SK-N-SH treated with all-trans-retinoic acid at 6 μM for 48 hours (cell line): ENCODE measurements at regions not wholly inside any gene's neighbourhood (a gene's known extent, or its start where the extent isn't known, plus 50 kb on each side); places are given as distances from the start of the nearest gene placed in this dataset.

Experiments used
- ATAC-seq: fragments of 200-7000 bp; cut with Tn5 transposase; 3 replicates; pipeline ENCODE4 v1.9.1; 2020; ENCODE audit warnings: mild to moderate bottlenecking, moderate library complexity
- BACH2 ChIP-seq: fragments of 250-450 bp; sonication (Bioruptor Pico); IDR thresholded peaks from 2 replicates; pipeline ENCODE4 v1.9.0; 2021; ENCODE audit warnings: mild to moderate bottlenecking, borderline replicate concordance
- CSDC2 ChIP-seq: fragments of 250-450 bp; sonication (Bioruptor Pico); IDR thresholded peaks from 2 replicates; pipeline ENCODE4 v1.5.0; 2020; ENCODE audit warnings: mild to moderate bottlenecking, moderate library complexity
- ESRRG ChIP-seq: fragments of 250-450 bp; sonication (Bioruptor Pico); IDR thresholded peaks from 2 replicates; pipeline ENCODE4 v1.6.1; 2021; ENCODE audit warnings: mild to moderate bottlenecking
- GLIS3 ChIP-seq: fragments of 250-450 bp; sonication (Bioruptor Pico); IDR thresholded peaks from 2 replicates; pipeline ENCODE4 v1.5.0; 2020; ENCODE audit warnings: mild to moderate bottlenecking, moderate library complexity
- ISL1 ChIP-seq: fragments of 250-450 bp; sonication (Bioruptor Pico); IDR thresholded peaks from 2 replicates; pipeline ENCODE4 v2.1.2; 2022; ENCODE audit warnings: mild to moderate bottlenecking, moderate library complexity
- OSR1 ChIP-seq: fragments of 250-450 bp; sonication (Bioruptor Pico); IDR thresholded peaks from 2 replicates; pipeline ENCODE4 v1.8.0; 2022; ENCODE audit warnings: moderate library complexity, mild to moderate bottlenecking, inconsistent platforms
- PPARA ChIP-seq: fragments of 250-450 bp; sonication (Bioruptor Pico); IDR thresholded peaks from 2 replicates; pipeline ENCODE4 v1.5.0; 2020; ENCODE audit warnings: mild to moderate bottlenecking, borderline replicate concordance
- RARB ChIP-seq: fragments of 250-450 bp; sonication (Bioruptor Pico); IDR thresholded peaks from 2 replicates; pipeline ENCODE4 v1.8.0; 2021; ENCODE audit warnings: mild to moderate bottlenecking, moderate library complexity
- TCF4 ChIP-seq: fragments of 250-450 bp; sonication (Bioruptor Pico); IDR thresholded peaks from 2 replicates; pipeline ENCODE4 v1.8.0; 2021; ENCODE audit warnings: mild to moderate bottlenecking, moderate library complexity, borderline replicate concordance
- TOX ChIP-seq: fragments of 250-450 bp; sonication (Bioruptor Pico); IDR thresholded peaks from 2 replicates; pipeline ENCODE4 v1.8.0; 2021; ENCODE audit warnings: mild to moderate bottlenecking, moderate library complexity, borderline replicate concordance
- ZC3H10 ChIP-seq: fragments of 250-450 bp; sonication (Bioruptor Pico); IDR thresholded peaks from 2 replicates; pipeline ENCODE4 v1.5.1; 2021; ENCODE audit warnings: mild to moderate bottlenecking, moderate library complexity
- ZFP30 ChIP-seq: fragments of 450-650 bp; formaldehyde crosslinking; IDR thresholded peaks from 2 replicates; pipeline ENCODE4 v1.5.0; 2022; ENCODE audit warnings: mild to moderate bottlenecking, moderate library complexity
- ZNF70 ChIP-seq: fragments of 450-650 bp; formaldehyde crosslinking; IDR thresholded peaks from 2 replicates; pipeline ENCODE4 v1.5.0; 2020; ENCODE audit warnings: mild to moderate bottlenecking, moderate library complexity
- ZNF8 ChIP-seq: fragments of 450-650 bp; formaldehyde crosslinking; IDR thresholded peaks from 2 replicates; pipeline ENCODE4 v1.5.0; 2020; ENCODE audit warnings: mild to moderate bottlenecking, moderate library complexity
- TF ChIP-seq, protein P1 (sequence below): fragments of 250-450 bp; sonication (Bioruptor Pico); IDR thresholded peaks from 2 replicates; pipeline ENCODE4 v1.8.0; 2020; ENCODE audit warnings: mild to moderate bottlenecking, moderate library complexity, borderline replicate concordance
- TF ChIP-seq, protein P2 (sequence below): fragments of 250-450 bp; sonication (Bioruptor Pico); IDR thresholded peaks from 2 replicates; pipeline ENCODE4 v1.8.0; 2021; ENCODE audit warnings: low read depth, mild to moderate bottlenecking, moderate library complexity, borderline replicate concordance
- TF ChIP-seq, protein P3 (sequence below): fragments of 250-450 bp; sonication (Bioruptor Pico); IDR thresholded peaks from 2 replicates; pipeline ENCODE4 v1.5.1; 2021; ENCODE audit warnings: mild to moderate bottlenecking, moderate library complexity
- TF ChIP-seq, protein P4 (sequence below): fragments of 250-450 bp; sonication (Bioruptor Pico); IDR thresholded peaks from 2 replicates; pipeline ENCODE4 v1.5.1; 2020; ENCODE audit warnings: low read depth, mild to moderate bottlenecking, moderate library complexity

DNA sequence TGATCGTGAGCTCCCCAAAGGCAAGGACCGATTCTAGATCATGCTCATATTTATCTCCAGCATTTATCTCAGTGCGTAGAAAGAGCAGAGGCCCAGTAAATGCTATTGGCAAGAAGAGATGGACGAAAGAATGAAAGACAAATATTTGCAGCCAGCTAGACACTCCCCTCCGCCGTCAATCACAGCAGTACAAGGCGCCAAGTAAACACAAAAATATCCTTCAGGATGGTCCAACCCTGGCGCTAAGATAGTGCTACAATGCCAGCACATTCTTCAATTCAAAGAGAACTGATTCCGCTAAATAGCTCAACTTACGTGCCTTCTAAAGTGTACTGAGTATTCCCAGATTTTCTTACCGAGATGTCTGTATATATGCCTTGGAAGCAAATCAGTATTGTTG lies 114.5 kb downstream of the DDX53 start:
- no peak for ATAC-seq
- TF ChIP-seq, protein P1, sequence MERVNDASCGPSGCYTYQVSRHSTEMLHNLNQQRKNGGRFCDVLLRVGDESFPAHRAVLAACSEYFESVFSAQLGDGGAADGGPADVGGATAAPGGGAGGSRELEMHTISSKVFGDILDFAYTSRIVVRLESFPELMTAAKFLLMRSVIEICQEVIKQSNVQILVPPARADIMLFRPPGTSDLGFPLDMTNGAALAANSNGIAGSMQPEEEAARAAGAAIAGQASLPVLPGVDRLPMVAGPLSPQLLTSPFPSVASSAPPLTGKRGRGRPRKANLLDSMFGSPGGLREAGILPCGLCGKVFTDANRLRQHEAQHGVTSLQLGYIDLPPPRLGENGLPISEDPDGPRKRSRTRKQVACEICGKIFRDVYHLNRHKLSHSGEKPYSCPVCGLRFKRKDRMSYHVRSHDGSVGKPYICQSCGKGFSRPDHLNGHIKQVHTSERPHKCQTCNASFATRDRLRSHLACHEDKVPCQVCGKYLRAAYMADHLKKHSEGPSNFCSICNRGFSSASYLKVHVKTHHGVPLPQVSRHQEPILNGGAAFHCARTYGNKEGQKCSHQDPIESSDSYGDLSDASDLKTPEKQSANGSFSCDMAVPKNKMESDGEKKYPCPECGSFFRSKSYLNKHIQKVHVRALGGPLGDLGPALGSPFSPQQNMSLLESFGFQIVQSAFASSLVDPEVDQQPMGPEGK (CRISPR knock-in tag), result no peak
- TF ChIP-seq ISL1 (CRISPR knock-in tag), result no peak
- TF ChIP-seq, protein P2, sequence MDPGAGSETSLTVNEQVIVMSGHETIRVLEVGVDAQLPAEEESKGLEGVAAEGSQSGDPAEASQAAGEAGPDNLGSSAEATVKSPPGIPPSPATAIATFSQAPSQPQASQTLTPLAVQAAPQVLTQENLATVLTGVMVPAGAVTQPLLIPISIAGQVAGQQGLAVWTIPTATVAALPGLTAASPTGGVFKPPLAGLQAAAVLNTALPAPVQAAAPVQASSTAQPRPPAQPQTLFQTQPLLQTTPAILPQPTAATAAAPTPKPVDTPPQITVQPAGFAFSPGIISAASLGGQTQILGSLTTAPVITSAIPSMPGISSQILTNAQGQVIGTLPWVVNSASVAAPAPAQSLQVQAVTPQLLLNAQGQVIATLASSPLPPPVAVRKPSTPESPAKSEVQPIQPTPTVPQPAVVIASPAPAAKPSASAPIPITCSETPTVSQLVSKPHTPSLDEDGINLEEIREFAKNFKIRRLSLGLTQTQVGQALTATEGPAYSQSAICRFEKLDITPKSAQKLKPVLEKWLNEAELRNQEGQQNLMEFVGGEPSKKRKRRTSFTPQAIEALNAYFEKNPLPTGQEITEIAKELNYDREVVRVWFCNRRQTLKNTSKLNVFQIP (CRISPR knock-in tag), result no peak
- TF ChIP-seq ZFP30 (CRISPR knock-in tag), result no peak

DNA sequence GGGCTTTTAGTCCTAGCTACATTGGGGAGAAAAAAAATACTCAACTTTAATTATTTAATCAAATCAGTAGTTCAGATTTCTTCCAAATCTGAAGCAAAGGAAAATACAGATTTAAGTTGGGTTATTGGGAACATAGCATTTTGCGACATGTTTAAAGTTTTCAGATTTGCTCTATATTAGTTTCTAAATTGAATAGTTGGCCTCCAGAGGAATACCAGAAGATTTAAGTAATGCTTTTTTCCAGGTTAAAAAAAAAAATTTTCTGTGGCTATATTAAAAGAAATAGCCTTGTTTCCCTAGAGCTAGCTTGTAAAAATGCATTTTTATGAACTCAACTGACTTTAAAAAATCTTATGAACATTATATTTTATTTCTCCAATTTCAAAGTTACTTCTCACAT lies 115.9 kb downstream of the DDX53 start:
- ATAC-seq, result no peak
- TF ChIP-seq ISL1 (CRISPR knock-in tag) (no peak), GLIS3 (CRISPR knock-in tag) (no peak), OSR1 (no peak), TOX (no peak), ZNF70 (CRISPR knock-in tag) (no peak)
- TF ChIP-seq, protein P2 (CRISPR knock-in tag), result no peak

DNA sequence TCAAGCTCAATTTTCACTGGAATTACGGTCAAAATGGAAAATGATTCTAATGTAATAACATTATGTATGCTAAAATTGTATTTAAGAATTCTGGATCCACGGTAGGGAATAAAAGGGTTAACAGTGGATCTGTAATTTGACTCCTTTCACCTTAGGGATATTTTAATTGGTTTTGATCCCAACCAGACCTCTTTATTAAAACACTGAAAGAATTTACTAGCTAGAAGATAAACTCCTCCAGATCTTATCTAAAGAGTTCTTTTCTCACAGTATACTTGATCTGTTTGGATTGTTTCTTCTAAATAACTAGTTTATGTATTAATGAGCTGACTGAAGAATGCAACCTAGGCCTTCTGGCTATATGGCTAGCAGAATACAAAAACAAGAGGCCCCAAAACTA lies 118.4 kb downstream of the DDX53 start:
- no peak for ATAC-seq
- TF ChIP-seq ZC3H10 (CRISPR knock-in tag) (no peak), TCF4 (CRISPR knock-in tag) (peak; percentile 50; the same call in 1 of the 2 replicates), ISL1 (CRISPR knock-in tag) (peak; percentile 57)
- TF ChIP-seq, protein P2 (CRISPR knock-in tag), result no peak
- TF ChIP-seq, protein P3, sequence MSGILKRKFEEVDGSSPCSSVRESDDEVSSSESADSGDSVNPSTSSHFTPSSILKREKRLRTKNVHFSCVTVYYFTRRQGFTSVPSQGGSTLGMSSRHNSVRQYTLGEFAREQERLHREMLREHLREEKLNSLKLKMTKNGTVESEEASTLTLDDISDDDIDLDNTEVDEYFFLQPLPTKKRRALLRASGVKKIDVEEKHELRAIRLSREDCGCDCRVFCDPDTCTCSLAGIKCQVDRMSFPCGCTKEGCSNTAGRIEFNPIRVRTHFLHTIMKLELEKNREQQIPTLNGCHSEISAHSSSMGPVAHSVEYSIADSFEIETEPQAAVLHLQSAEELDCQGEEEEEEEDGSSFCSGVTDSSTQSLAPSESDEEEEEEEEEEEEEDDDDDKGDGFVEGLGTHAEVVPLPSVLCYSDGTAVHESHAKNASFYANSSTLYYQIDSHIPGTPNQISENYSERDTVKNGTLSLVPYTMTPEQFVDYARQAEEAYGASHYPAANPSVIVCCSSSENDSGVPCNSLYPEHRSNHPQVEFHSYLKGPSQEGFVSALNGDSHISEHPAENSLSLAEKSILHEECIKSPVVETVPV (CRISPR knock-in tag), result no peak
- TF ChIP-seq, all 23 proteins: peak for 2

DNA sequence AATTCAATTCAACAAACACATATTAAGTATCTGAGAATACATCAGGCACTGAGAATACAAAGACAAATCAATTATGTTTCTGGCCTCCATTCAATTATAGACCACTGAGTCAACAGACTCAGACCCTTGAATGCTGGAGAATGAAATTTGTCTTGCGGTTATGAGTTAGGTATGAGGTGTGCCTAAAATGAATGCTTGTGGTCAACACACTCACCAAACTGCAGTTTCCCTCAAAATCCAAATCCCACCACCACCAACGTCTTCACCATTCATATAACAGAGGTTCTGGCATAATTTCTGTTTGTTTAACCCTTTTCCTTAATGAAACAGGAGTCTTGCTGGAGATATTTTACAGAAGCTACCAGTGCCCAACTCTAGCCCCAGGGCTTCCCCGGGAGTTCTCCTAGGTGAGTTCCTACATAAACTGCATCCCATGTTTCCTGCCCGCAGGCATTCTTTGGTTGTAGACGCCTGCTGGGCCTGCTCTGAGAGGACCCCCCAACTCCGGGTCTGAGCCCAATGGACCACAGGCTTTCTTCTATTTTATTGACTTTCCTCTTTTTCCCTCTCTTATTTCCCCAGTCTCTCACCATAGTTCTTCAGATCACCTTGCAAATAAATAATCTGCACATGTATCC lies 119.2 kb downstream of the DDX53 start:
- no peak for TF ChIP-seq ESRRG (CRISPR knock-in tag)
- TF ChIP-seq, protein P4, sequence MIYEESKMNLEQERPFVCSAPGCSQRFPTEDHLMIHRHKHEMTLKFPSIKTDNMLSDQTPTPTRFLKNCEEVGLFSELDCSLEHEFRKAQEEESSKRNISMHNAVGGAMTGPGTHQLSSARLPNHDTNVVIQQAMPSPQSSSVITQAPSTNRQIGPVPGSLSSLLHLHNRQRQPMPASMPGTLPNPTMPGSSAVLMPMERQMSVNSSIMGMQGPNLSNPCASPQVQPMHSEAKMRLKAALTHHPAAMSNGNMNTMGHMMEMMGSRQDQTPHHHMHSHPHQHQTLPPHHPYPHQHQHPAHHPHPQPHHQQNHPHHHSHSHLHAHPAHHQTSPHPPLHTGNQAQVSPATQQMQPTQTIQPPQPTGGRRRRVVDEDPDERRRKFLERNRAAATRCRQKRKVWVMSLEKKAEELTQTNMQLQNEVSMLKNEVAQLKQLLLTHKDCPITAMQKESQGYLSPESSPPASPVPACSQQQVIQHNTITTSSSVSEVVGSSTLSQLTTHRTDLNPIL, result no peak
- TF ChIP-seq TOX, result no peak
- no peak for TF ChIP-seq ZNF70 (CRISPR knock-in tag)
- TF ChIP-seq RARB, result no peak
- TF ChIP-seq ZC3H10 (CRISPR knock-in tag), result no peak
- no peak for TF ChIP-seq BACH2 (CRISPR knock-in tag)
- TF ChIP-seq ZFP30 (CRISPR knock-in tag), result no peak
- no peak for TF ChIP-seq TCF4 (CRISPR knock-in tag)
- no peak for TF ChIP-seq CSDC2 (CRISPR knock-in tag)
- TF ChIP-seq PPARA (CRISPR knock-in tag), result no peak
- TF ChIP-seq GLIS3 (CRISPR knock-in tag), result no peak
- no peak for TF ChIP-seq OSR1
- no peak for TF ChIP-seq ZNF8
- TF ChIP-seq, protein P1 (CRISPR knock-in tag), result no peak
- TF ChIP-seq, all 23 proteins: peak for 0
- ATAC-seq, result no peak
